HG03520 (cell line): ENCODE measurements at regions not wholly inside any gene's neighbourhood (a gene's known extent, or its start where the extent isn't known, plus 50 kb on each side); places are given as distances from the start of the nearest gene placed in this dataset.
"Not testable (repeated sequence)": the region's sequence is repeated elsewhere in the genome, so short reads cannot be mapped to it uniquely, and the experiment has no call there.

Source experiments
- ATAC-seq: cut with Tn5 transposase; IDR thresholded peaks from one replicate; pipeline ENCODE4 v1.9.1; 2021; ENCODE audit warnings: mild to moderate bottlenecking, moderate library complexity; ENCODE audit not compliant: unreplicated experiment

GRCh38 chr3:70658513-70659310, 346.3 kb upstream of the MDFIC2 start:
- ATAC-seq = no peak

GRCh38 chr3:70657454-70657853, 345.0 kb upstream of the MDFIC2 start:
- no peak for ATAC-seq

GRCh38 chr3:70647823-70648222, 335.4 kb upstream of the MDFIC2 start:
- no peak for ATAC-seq

- ATAC-seq = no peak
Measured at GRCh38 chr3:70647094-70647493, 334.7 kb upstream of the MDFIC2 start.

GRCh38 chr3:70646635-70647034, 334.2 kb upstream of the MDFIC2 start:
- ATAC-seq = no peak

- no peak for ATAC-seq
Measured at GRCh38 chr3:70640481-70640880, 328.0 kb upstream of the MDFIC2 start.

- ATAC-seq = no peak
Measured at GRCh38 chr3:70635301-70635700, 322.9 kb upstream of the MDFIC2 start.

GRCh38 chr3:70631716-70632307, 319.4 kb upstream of the MDFIC2 start:
- no peak for ATAC-seq

- no peak for ATAC-seq
Measured at GRCh38 chr3:70621451-70621850, 309.0 kb upstream of the MDFIC2 start.

- ATAC-seq = no peak
Measured at GRCh38 chr3:70620956-70621355, 308.5 kb upstream of the MDFIC2 start.

GRCh38 chr3:70620367-70620766, 307.9 kb upstream of the MDFIC2 start:
- no peak for ATAC-seq

- no peak for ATAC-seq
Measured at GRCh38 chr3:70618151-70618550, 305.7 kb upstream of the MDFIC2 start.

GRCh38 chr3:70617349-70617748, 304.9 kb upstream of the MDFIC2 start:
- not testable (repeated sequence) for ATAC-seq

- no peak for ATAC-seq
Measured at GRCh38 chr3:70615286-70615685, 302.8 kb upstream of the MDFIC2 start.

- no peak for ATAC-seq
Measured at GRCh38 chr3:70614111-70614510, 301.7 kb upstream of the MDFIC2 start.

GRCh38 chr3:70612920-70613319, 300.5 kb upstream of the MDFIC2 start:
- ATAC-seq = no peak

- not testable (repeated sequence) for ATAC-seq
Measured at GRCh38 chr3:70611667-70612277, 299.3 kb upstream of the MDFIC2 start.

GRCh38 chr3:70608434-70608833, 296.0 kb upstream of the MDFIC2 start:
- ATAC-seq = no peak

GRCh38 chr3:70607469-70607868, 295.0 kb upstream of the MDFIC2 start:
- no peak for ATAC-seq

- no peak for ATAC-seq
Measured at GRCh38 chr3:70606018-70606417, 293.6 kb upstream of the MDFIC2 start.

GRCh38 chr3:70603103-70603502, 290.7 kb upstream of the MDFIC2 start:
- no peak for ATAC-seq

- ATAC-seq = no peak
Measured at GRCh38 chr3:70597312-70597711, 284.9 kb upstream of the MDFIC2 start.
